Nephron progenitor cell (in vitro differentiated cells): ENCODE measurements at regions not wholly inside any gene's neighbourhood (a gene's known extent, or its start where the extent isn't known, plus 50 kb on each side); places are given as distances from the start of the nearest gene placed in this dataset.

Source experiments
- DNase-seq: peaks from one replicate; pipeline ENCODE4 v3.0.0; 2021
- H3K27ac Mint-ChIP-seq: 2 replicates; pipeline ENCODE4 v1.8.0; 2021; ENCODE audit warnings: mild to moderate bottlenecking, moderate library complexity, mixed read lengths
- H3K27me3 Mint-ChIP-seq: 2 replicates; pipeline ENCODE4 v1.8.0; 2021; ENCODE audit warnings: mild to moderate bottlenecking, low read depth, mixed read lengths; ENCODE audit not compliant: poor library complexity
- H3K36me3 Mint-ChIP-seq: 2 replicates; pipeline ENCODE4 v1.8.0; 2021; ENCODE audit warnings: low read depth, mixed read lengths
- H3K4me1 Mint-ChIP-seq: 2 replicates; pipeline ENCODE4 v1.8.0; 2021; ENCODE audit warnings: mixed read lengths
- H3K4me3 Mint-ChIP-seq: 2 replicates; pipeline ENCODE4 v1.8.0; 2021; ENCODE audit warnings: mild to moderate bottlenecking, moderate library complexity, mixed read lengths
- H3K9me3 Mint-ChIP-seq: 2 replicates; pipeline ENCODE4 v1.8.0; 2021; ENCODE audit warnings: mild to moderate bottlenecking, moderate library complexity, mixed read lengths
- CTCF ChIP-seq: fragments of 200-600 bp; sonication (generic); IDR thresholded peaks from 2 replicates; pipeline ENCODE4 v1.5.0; 2021; ENCODE audit warnings: antibody characterized with exemption

- Mint-ChIP-seq H3K9me3 (peaks cover 3% of the 10 kb centered on the region), H3K27me3 (peaks cover 7% of the 10 kb centered on the region), H3K4me3 (no peak overlapping the region), H3K4me1 (no peaks in the 10 kb centered on the region), H3K36me3 (no peaks in the 10 kb centered on the region), H3K27ac (no peak overlapping the region)
- TF ChIP-seq CTCF = no peak
- no peak for DNase-seq
These were observed 98.9 kb upstream of the WAC start for GRCh38 chr10:28434063-28434462.

- H3K27ac Mint-ChIP-seq = no peak overlapping the region
- H3K27me3 Mint-ChIP-seq = no peaks in the 10 kb centered on the region
- DNase-seq = no peak
- H3K36me3 Mint-ChIP-seq = no peaks in the 10 kb centered on the region
- no peaks in the 10 kb centered on the region for H3K9me3 Mint-ChIP-seq
- no peak overlapping the region for H3K4me3 Mint-ChIP-seq
- peaks cover 5% of the 10 kb centered on the region for H3K4me1 Mint-ChIP-seq
- no peak for TF ChIP-seq CTCF
These were observed 90.5 kb upstream of the WAC start for GRCh38 chr10:28442403-28442802.

- H3K4me3 Mint-ChIP-seq = no peak overlapping the region
- TF ChIP-seq CTCF = no peak
- H3K27ac Mint-ChIP-seq = no peak overlapping the region
- H3K9me3 Mint-ChIP-seq = no peaks in the 10 kb centered on the region
- peaks cover 5% of the 10 kb centered on the region for H3K4me1 Mint-ChIP-seq
- no peaks in the 10 kb centered on the region for H3K36me3 Mint-ChIP-seq
- DNase-seq = no peak
- H3K27me3 Mint-ChIP-seq = no peaks in the 10 kb centered on the region
These were observed 88.9 kb upstream of the WAC start for GRCh38 chr10:28444031-28444430.

- Mint-ChIP-seq H3K9me3 (no peaks in the 10 kb centered on the region), H3K27me3 (no peaks in the 10 kb centered on the region), H3K4me1 (peaks cover 5% of the 10 kb centered on the region), H3K27ac (no peak overlapping the region), H3K4me3 (no peak overlapping the region), H3K36me3 (no peaks in the 10 kb centered on the region)
- TF ChIP-seq CTCF = no peak
- DNase-seq = no peak
These were observed 87.4 kb upstream of the WAC start for GRCh38 chr10:28445516-28445915.

GRCh38 chr10:28449382-28449781 lies 83.5 kb upstream of the WAC start:
- no peaks in the 10 kb centered on the region for H3K27me3 Mint-ChIP-seq

More at GRCh38 chr10:28449382-28449781, 83.5 kb upstream of the WAC start:
- Mint-ChIP-seq H3K36me3 (no peaks in the 10 kb centered on the region), H3K4me3 (no peak overlapping the region), H3K4me1 (peaks cover 5% of the 10 kb centered on the region), H3K9me3 (peaks cover 15% of the 10 kb centered on the region), H3K27ac (no peak overlapping the region)
- no peak for DNase-seq
- no peak for TF ChIP-seq CTCF
